Bronchial epithelial cell (primary cell): ENCODE measurements at regions not wholly inside any gene's neighbourhood (a gene's known extent, or its start where the extent isn't known, plus 50 kb on each side); places are given as distances from the start of the nearest gene placed in this dataset.

Experiments
- DNase-seq: peaks from one replicate; pipeline ENCODE4 v3.0.0-alpha.2; 2010; ENCODE audit warnings: low read depth
- FAIRE-seq: peaks from 2 replicates; lab custom pipeline; 2011; peaks lifted over from hg19 to GRCh38; lab: Jason Lieb, UNC
- H3K27me3 ChIP-seq: 2 replicates; pipeline ENCODE4 v1.5.1; 2011; ENCODE audit warnings: low read length; ENCODE audit not compliant: control insufficient read depth, insufficient read depth
- H3K36me3 ChIP-seq: 2 replicates; pipeline ENCODE4 v1.5.1; 2011; ENCODE audit warnings: low read length; ENCODE audit not compliant: control insufficient read depth, insufficient read depth
- H3K4me3 ChIP-seq: 2 replicates; pipeline ENCODE4 v1.5.1; 2011; ENCODE audit warnings: mild to moderate bottlenecking, low read depth, low read length, control low read depth
- TF ChIP-seq, protein P1 (sequence below): IDR thresholded peaks from 2 replicates; pipeline ENCODE4 v1.5.1; 2011; ENCODE audit warnings: mild to moderate bottlenecking, moderate library complexity, low read length, control low read depth, inconsistent platforms; ENCODE audit not compliant: insufficient read depth, severe bottlenecking

DNA sequence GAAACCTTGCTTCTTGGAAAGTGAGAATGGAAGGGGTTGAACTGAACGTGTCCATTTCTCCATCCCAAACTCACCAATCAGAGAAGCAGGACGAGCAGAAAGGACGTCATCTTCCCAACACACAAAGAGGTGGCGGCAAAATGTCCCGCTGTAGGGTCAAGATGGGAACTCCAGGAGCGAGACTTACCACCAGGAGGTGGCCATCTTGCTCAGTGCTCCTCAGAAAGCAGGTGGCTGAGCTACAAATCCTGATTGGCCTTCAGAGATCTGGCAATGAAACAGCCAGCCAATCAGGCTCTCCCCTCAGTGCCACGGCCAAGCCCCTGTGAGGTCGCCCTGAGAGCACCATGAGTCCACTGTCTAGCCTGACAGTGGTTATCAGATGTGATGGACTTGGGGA, 259.0 kb downstream of the NDUFS4 start:
- FAIRE-seq (no peak), DNase-seq (no peak)
- Histone ChIP-seq H3K36me3 (no peaks in the 10 kb centered on the region), H3K4me3 (no peak overlapping the region), H3K27me3 (no peaks in the 10 kb centered on the region)
- TF ChIP-seq, protein P1, sequence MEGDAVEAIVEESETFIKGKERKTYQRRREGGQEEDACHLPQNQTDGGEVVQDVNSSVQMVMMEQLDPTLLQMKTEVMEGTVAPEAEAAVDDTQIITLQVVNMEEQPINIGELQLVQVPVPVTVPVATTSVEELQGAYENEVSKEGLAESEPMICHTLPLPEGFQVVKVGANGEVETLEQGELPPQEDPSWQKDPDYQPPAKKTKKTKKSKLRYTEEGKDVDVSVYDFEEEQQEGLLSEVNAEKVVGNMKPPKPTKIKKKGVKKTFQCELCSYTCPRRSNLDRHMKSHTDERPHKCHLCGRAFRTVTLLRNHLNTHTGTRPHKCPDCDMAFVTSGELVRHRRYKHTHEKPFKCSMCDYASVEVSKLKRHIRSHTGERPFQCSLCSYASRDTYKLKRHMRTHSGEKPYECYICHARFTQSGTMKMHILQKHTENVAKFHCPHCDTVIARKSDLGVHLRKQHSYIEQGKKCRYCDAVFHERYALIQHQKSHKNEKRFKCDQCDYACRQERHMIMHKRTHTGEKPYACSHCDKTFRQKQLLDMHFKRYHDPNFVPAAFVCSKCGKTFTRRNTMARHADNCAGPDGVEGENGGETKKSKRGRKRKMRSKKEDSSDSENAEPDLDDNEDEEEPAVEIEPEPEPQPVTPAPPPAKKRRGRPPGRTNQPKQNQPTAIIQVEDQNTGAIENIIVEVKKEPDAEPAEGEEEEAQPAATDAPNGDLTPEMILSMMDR = no peak

DNA sequence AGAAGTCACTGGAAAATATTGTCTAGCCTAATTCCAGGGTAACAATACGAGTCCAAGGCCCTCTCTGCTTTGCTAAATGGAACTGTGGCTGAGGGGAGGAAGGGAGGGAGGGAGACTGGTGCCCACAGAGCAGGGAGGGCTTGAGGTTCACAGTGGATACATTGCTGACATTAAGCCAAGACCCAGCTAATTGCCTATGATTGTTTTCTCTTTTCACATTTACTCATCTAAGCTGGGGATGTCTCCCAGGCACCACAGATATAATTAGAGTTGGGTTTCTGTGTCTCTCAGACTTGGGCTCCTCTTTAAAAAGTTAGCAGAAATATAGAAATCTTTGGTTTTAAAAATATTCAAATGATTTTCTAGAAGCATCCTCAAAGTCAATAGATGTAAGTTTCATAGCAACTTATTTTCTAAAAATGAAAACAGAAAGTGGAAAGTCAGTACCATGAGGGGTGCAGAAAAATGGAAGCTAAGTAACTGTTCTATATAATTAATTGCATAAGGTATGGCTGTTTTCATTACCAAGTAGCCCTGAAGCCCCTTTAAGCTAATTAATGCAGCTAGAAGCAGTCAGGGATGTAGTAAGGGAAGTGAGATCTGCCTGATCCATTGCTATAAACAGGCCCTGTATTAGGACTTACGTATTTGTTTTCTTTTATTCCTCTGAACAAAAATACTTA, 259.8 kb downstream of the NDUFS4 start:
- no peak overlapping the region for H3K4me3 ChIP-seq
- FAIRE-seq (no peak), DNase-seq (no peak)
- TF ChIP-seq, protein P1 = no peak
- H3K36me3 ChIP-seq = no peaks in the 10 kb centered on the region
- H3K27me3 ChIP-seq = no peaks in the 10 kb centered on the region

- TF ChIP-seq, protein P1 = no peak
- FAIRE-seq = no peak
- peak; percentile 9 for DNase-seq
- H3K36me3 ChIP-seq = no peaks in the 10 kb centered on the region
- no peaks in the 10 kb centered on the region for H3K27me3 ChIP-seq
- H3K4me3 ChIP-seq = no peak overlapping the region
These were observed 260.3 kb downstream of the NDUFS4 start for GRCh38 chr5:53820802-53821171.

DNA sequence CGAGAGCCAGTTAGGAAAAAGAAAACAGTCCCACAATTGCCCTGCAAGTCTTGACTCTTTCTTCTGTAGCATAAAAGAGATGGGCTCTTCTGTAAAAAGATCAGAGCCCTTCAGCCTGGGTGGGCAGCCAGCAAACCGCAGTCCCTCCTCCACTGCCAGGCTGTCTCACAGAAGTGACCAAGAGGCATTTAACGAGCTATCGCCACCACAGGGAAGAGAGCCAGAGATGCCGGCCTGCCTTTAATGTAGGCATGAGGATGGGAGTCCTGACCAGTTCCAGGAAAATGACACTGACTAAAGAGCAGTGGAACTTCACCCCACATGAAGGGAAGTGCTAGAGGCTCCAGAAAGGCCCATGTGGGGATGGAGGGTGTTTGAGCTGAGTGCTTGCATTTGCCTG, 264.6 kb downstream of the NDUFS4 start:
- TF ChIP-seq, protein P1 = no peak
- no peaks in the 10 kb centered on the region for H3K36me3 ChIP-seq
- no peak for FAIRE-seq

DNA sequence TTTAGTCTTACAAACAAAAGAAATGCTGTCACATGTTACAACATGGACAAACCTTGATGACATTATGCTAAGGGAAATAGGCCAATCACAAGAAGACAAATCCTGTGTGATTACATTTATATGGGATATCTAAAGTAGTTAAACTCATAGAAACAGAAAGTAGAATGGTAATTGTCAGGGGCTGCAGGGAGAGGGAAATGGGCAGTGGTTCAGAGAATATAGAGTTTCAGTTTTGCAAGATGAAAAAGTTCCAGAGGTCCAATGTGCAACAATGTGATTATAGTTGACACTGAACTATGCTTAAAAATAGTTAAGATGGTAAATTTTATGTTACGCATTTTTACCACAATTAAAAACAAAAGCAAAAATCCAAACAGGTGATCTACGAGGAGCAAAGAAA, 265.5 kb downstream of the NDUFS4 start:
- H3K4me3 ChIP-seq = no peak overlapping the region
- DNase-seq (no peak), FAIRE-seq (no peak)
- H3K36me3 ChIP-seq = no peaks in the 10 kb centered on the region
- TF ChIP-seq, protein P1 = no peak
- no peaks in the 10 kb centered on the region for H3K27me3 ChIP-seq

More for the DNA sequence above, 264.6 kb downstream of the NDUFS4 start:
- Histone ChIP-seq H3K4me3 (no peak overlapping the region), H3K27me3 (no peaks in the 10 kb centered on the region)
- no peak for DNase-seq

- TF ChIP-seq, protein P1 = no peak
- FAIRE-seq (no peak), DNase-seq (no peak)
- Histone ChIP-seq H3K36me3 (no peaks in the 10 kb centered on the region), H3K4me3 (no peak overlapping the region), H3K27me3 (no peaks in the 10 kb centered on the region)
These were observed 266.1 kb downstream of the NDUFS4 start for GRCh38 chr5:53826504-53826903.
